ENCODE measurements at regions not wholly inside any gene's neighbourhood (a gene's known extent, or its start where the extent isn't known, plus 50 kb on each side); places are given as distances from the start of the nearest gene placed in this dataset.

DNA sequence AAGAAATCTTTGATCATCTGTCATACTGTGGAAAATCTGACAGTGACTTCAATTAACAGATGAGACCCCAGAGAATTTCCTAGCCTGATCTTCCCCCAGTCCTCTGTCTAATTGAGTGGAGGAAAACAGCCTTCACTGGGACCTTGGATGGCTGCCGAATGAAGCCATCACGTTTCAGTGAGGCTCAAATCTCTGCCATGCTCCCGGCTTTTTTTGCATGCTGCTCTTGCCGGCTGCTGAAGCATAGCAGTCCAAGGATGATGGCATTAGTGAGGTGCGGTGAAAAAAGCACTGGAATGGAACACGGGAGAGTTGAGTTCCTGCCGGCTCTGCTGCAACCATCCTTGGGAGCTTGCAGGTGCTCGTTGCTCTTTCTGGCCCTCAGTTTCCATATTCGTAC lies 430.5 kb downstream of the SLC4A3 start:
- TF ChIP-seq, protein P1, sequence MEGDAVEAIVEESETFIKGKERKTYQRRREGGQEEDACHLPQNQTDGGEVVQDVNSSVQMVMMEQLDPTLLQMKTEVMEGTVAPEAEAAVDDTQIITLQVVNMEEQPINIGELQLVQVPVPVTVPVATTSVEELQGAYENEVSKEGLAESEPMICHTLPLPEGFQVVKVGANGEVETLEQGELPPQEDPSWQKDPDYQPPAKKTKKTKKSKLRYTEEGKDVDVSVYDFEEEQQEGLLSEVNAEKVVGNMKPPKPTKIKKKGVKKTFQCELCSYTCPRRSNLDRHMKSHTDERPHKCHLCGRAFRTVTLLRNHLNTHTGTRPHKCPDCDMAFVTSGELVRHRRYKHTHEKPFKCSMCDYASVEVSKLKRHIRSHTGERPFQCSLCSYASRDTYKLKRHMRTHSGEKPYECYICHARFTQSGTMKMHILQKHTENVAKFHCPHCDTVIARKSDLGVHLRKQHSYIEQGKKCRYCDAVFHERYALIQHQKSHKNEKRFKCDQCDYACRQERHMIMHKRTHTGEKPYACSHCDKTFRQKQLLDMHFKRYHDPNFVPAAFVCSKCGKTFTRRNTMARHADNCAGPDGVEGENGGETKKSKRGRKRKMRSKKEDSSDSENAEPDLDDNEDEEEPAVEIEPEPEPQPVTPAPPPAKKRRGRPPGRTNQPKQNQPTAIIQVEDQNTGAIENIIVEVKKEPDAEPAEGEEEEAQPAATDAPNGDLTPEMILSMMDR (IDR thresholded peaks at IDR 0.05) = no peak
- TF ChIP-seq POLR2A (IDR thresholded peaks at IDR 0.05) = no peak
